Left ventricle myocardium inferior (tissue), 1 donor: ENCODE measurements at regions not wholly inside any gene's neighbourhood (a gene's known extent, or its start where the extent isn't known, plus 50 kb on each side); places are given as distances from the start of the nearest gene placed in this dataset.

Experiments
- DNase-seq: peaks from one replicate; pipeline ENCODE4 v3.0.0-alpha.2; 2020
- H3K27ac ChIP-seq: fragments of 200-600 bp; replicated peaks from 2 replicates; pipeline ENCODE4 v1.8.0; 2021
- H3K27me3 ChIP-seq: fragments of 200-600 bp; 2 replicates; pipeline ENCODE4 v1.8.0; 2021; ENCODE audit warnings: low read depth
- H3K36me3 ChIP-seq: fragments of 200-600 bp; 2 replicates; pipeline ENCODE4 v1.8.0; 2021
- H3K4me1 ChIP-seq: fragments of 200-600 bp; 2 replicates; pipeline ENCODE4 v1.8.0; 2021
- H3K4me3 ChIP-seq: fragments of 200-600 bp; 2 replicates; pipeline ENCODE4 v1.8.0; 2021; ENCODE audit warnings: mild to moderate bottlenecking, moderate library complexity
- H3K9me3 ChIP-seq: fragments of 200-600 bp; replicated peaks from 2 replicates; pipeline ENCODE4 v1.8.0; 2021
- intact Hi-C: fragments of 100-400 bp; cut with micrococcal nuclease; formaldehyde crosslinking; loops from one replicate; pipeline ENCODE4 v1.11.0; 2022
- TF ChIP-seq, protein P1 (sequence below): fragments of 200-600 bp; IDR thresholded peaks from 2 replicates; pipeline ENCODE4 v1.8.0; 2021; ENCODE audit warnings: antibody characterized with exemption, mild to moderate bottlenecking, borderline replicate concordance
- donor health status: DM: no; HTN: yes; CAD: no; lungs with severe emphysema.

DNA sequence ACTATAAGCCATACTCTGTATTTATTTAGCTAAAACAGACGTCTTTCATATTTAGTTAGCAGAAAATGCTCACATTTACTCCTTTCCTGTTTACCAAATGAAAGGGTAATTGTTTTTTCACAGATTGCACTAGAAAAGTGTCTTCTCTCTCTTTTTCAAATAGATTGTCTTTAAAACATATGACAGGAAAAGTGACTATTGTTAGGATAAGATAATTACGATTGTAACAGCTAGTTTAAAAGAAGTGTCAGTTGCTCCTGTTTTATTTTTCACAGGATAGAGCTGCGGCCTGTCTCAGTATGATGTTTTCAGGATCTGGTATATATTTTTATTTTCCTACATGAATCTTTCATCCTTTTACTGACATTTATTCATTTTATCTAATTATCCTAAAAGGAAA is 353.5 kb downstream of the FBXO8 start:
- no peaks in the 10 kb centered on the region for H3K9me3 ChIP-seq
- H3K27me3 ChIP-seq: no peaks in the 10 kb centered on the region
- DNase-seq: no peak
- H3K27ac ChIP-seq: no peak overlapping the region
- H3K36me3 ChIP-seq: no peaks in the 10 kb centered on the region
- TF ChIP-seq, protein P1, sequence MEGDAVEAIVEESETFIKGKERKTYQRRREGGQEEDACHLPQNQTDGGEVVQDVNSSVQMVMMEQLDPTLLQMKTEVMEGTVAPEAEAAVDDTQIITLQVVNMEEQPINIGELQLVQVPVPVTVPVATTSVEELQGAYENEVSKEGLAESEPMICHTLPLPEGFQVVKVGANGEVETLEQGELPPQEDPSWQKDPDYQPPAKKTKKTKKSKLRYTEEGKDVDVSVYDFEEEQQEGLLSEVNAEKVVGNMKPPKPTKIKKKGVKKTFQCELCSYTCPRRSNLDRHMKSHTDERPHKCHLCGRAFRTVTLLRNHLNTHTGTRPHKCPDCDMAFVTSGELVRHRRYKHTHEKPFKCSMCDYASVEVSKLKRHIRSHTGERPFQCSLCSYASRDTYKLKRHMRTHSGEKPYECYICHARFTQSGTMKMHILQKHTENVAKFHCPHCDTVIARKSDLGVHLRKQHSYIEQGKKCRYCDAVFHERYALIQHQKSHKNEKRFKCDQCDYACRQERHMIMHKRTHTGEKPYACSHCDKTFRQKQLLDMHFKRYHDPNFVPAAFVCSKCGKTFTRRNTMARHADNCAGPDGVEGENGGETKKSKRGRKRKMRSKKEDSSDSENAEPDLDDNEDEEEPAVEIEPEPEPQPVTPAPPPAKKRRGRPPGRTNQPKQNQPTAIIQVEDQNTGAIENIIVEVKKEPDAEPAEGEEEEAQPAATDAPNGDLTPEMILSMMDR: no peak
- intact Hi-C loops: no loop called here
- no peak overlapping the region for H3K4me3 ChIP-seq
- H3K4me1 ChIP-seq: no peaks in the 10 kb centered on the region

- DNase-seq: no peak
- Histone ChIP-seq H3K27me3 (no peaks in the 10 kb centered on the region), H3K4me3 (no peak overlapping the region), H3K4me1 (no peaks in the 10 kb centered on the region), H3K9me3 (no peaks in the 10 kb centered on the region), H3K27ac (no peak overlapping the region), H3K36me3 (no peaks in the 10 kb centered on the region)
- intact Hi-C loops: no loop called here
- TF ChIP-seq, protein P1: no peak
Measured at GRCh38 chr4:173924561-173924960, 358.9 kb downstream of the FBXO8 start.

GRCh38 chr4:173919861-173920260 is 363.6 kb downstream of the FBXO8 start:
- Histone ChIP-seq H3K27me3 (no peaks in the 10 kb centered on the region), H3K27ac (no peak overlapping the region), H3K4me1 (no peaks in the 10 kb centered on the region), H3K36me3 (no peaks in the 10 kb centered on the region), H3K4me3 (no peak overlapping the region), H3K9me3 (no peaks in the 10 kb centered on the region)
- TF ChIP-seq, protein P1: no peak
- intact Hi-C loops: no loop called here
- DNase-seq: no peak

DNA sequence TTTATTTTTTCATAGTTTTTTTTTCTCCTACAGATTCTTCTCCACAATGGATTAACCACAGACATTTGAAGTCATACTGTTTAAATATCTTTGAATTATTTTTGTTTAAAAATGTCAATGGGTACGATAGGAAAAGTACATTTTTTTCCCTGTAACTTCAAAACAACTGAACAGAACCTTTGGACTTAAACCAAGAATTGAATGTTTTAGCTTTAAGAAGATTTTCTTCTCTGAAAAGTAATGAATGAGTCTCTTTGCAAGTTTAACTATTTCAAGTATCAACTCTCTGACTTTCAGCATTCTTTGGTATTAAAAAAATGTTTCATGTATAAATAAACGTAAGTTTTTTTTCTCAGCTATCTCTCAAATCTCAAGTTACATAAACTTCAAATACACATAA is 364.3 kb downstream of the FBXO8 start:
- Histone ChIP-seq H3K9me3 (no peaks in the 10 kb centered on the region), H3K36me3 (no peaks in the 10 kb centered on the region), H3K27me3 (no peaks in the 10 kb centered on the region), H3K4me1 (no peaks in the 10 kb centered on the region), H3K4me3 (no peak overlapping the region), H3K27ac (no peak overlapping the region)
- TF ChIP-seq, protein P1: no peak
- intact Hi-C loops: no loop called here
- no peak for DNase-seq

- no peak for DNase-seq
- TF ChIP-seq, protein P1: no peak
- Histone ChIP-seq H3K4me1 (no peaks in the 10 kb centered on the region), H3K36me3 (no peaks in the 10 kb centered on the region), H3K9me3 (no peaks in the 10 kb centered on the region), H3K27me3 (no peaks in the 10 kb centered on the region), H3K4me3 (peak overlapping the region; percentile 2), H3K27ac (peak overlapping the region; percentile 17)
- intact Hi-C loops: no loop called here
Measured at GRCh38 chr4:173917255-173917960, 366.1 kb downstream of the FBXO8 start.

GRCh38 chr4:173913496-173913895 is 370.0 kb downstream of the FBXO8 start:
- Histone ChIP-seq H3K36me3 (no peaks in the 10 kb centered on the region), H3K27ac (no peak overlapping the region), H3K4me3 (no peak overlapping the region), H3K4me1 (no peaks in the 10 kb centered on the region), H3K9me3 (no peaks in the 10 kb centered on the region), H3K27me3 (no peaks in the 10 kb centered on the region)
- no peak for DNase-seq
- TF ChIP-seq, protein P1: no peak
- intact Hi-C loops: no loop called here
